HEK293T (cell line): ENCODE measurements at regions not wholly inside any gene's neighbourhood (a gene's known extent, or its start where the extent isn't known, plus 50 kb on each side); places are given as distances from the start of the nearest gene placed in this dataset.

Source experiments
- CTCF ChIA-PET: fragments of 350-600 bp; formaldehyde crosslinking; extraction: SDS; loops from one replicate; lab custom pipeline; 2021; ENCODE audit warnings: antibody characterized with exemption, inconsistent platforms; lab: Yijun Ruan, JAX
- POLR2A ChIA-PET: fragments of 350-600 bp; formaldehyde crosslinking; extraction: SDS; loops from one replicate; lab custom pipeline; 2020; ENCODE audit warnings: antibody characterized with exemption, inconsistent platforms; lab: Yijun Ruan, JAX
- DNase-seq: peaks from one replicate; pipeline ENCODE4 v3.0.0; 2012; ENCODE audit warnings: mixed read lengths; ENCODE audit errors: extremely low spot score
- ARNT ChIP-seq: fragments of 450-650 bp; IDR thresholded peaks from 2 replicates; pipeline ENCODE4 v1.6.1; 2017; ENCODE audit warnings: mild to moderate bottlenecking
- BHLHE40 ChIP-seq: fragments of 450-650 bp; IDR thresholded peaks from 2 replicates; pipeline ENCODE4 v1.6.1; 2016; ENCODE audit warnings: mild to moderate bottlenecking, moderate library complexity, borderline replicate concordance
- CTBP1 ChIP-seq: fragments of 450-650 bp; IDR thresholded peaks from 2 replicates; pipeline ENCODE4 v1.6.1; 2016; ENCODE audit warnings: borderline replicate concordance
- ELF4 ChIP-seq: fragments of 450-650 bp; IDR thresholded peaks from 2 replicates; pipeline ENCODE4 v1.6.1; 2017; ENCODE audit warnings: antibody characterized with exemption
- FOXA1 ChIP-seq: fragments of 450-650 bp; IDR thresholded peaks from 2 replicates; pipeline ENCODE4 v1.6.1; 2016; ENCODE audit warnings: mild to moderate bottlenecking
- FOXK2 ChIP-seq: fragments of 450-650 bp; IDR thresholded peaks from 2 replicates; pipeline ENCODE4 v1.6.1; 2016; ENCODE audit warnings: mild to moderate bottlenecking
- FOXM1 ChIP-seq: fragments of 450-650 bp; IDR thresholded peaks from 2 replicates; pipeline ENCODE4 v1.6.1; 2017; ENCODE audit warnings: mild to moderate bottlenecking, borderline replicate concordance
- HDGF ChIP-seq: fragments of 450-650 bp; IDR thresholded peaks from 2 replicates; pipeline ENCODE4 v1.6.1; 2017; ENCODE audit warnings: antibody characterized with exemption, borderline replicate concordance
- L3MBTL2 ChIP-seq: fragments of 450-650 bp; conservative IDR thresholded peaks from 2 replicates; pipeline ENCODE4 v1.6.1; 2016; ENCODE audit warnings: mild to moderate bottlenecking
- LEF1 ChIP-seq: fragments of 450-650 bp; IDR thresholded peaks from 2 replicates; pipeline ENCODE4 v1.6.1; 2017; ENCODE audit warnings: mild to moderate bottlenecking, borderline replicate concordance
- NFRKB ChIP-seq: fragments of 450-650 bp; IDR thresholded peaks from 2 replicates; pipeline ENCODE4 v1.6.1; 2016; ENCODE audit warnings: mild to moderate bottlenecking, moderate library complexity
- PKNOX1 ChIP-seq: fragments of 450-650 bp; IDR thresholded peaks from 2 replicates; pipeline ENCODE4 v1.6.1; 2016
- SP1 ChIP-seq: fragments of 450-650 bp; IDR thresholded peaks from 2 replicates; pipeline ENCODE4 v1.6.1; 2017
- SUZ12 ChIP-seq: fragments of 450-650 bp; IDR thresholded peaks from 2 replicates; pipeline ENCODE4 v1.6.1; 2016; ENCODE audit warnings: mild to moderate bottlenecking
- TARDBP ChIP-seq: fragments of 450-650 bp; IDR thresholded peaks from 2 replicates; pipeline ENCODE4 v1.6.1; 2016
- ZNF384 ChIP-seq: fragments of 450-650 bp; IDR thresholded peaks from 2 replicates; pipeline ENCODE4 v1.6.1; 2016

- no peak for DNase-seq
- POLR2A ChIA-PET = no interaction called here
- CTCF ChIA-PET = no interaction called here
- no peak for TF ChIP-seq SUZ12
- no peak for TF ChIP-seq ELF4
- TF ChIP-seq FOXM1 = no peak
- TF ChIP-seq ARNT = no peak
- no peak for TF ChIP-seq ZNF384
- no peak for TF ChIP-seq PKNOX1
- TF ChIP-seq HDGF = no peak
- TF ChIP-seq SP1 = no peak
- TF ChIP-seq FOXA1 = no peak
- TF ChIP-seq L3MBTL2 = no peak
- no peak for TF ChIP-seq BHLHE40
- TF ChIP-seq FOXK2 = no peak
- no peak for TF ChIP-seq TARDBP
- TF ChIP-seq LEF1 = no peak
- no peak for TF ChIP-seq NFRKB
- no peak for TF ChIP-seq CTBP1
These were observed 307.1 kb upstream of the RRP15 start for GRCh38 chr1:217977943-217978342.

- POLR2A ChIA-PET = no interaction called here
- CTCF ChIA-PET = no interaction called here
- TF ChIP-seq BHLHE40 (no peak), CTBP1 (no peak), FOXM1 (no peak), LEF1 (no peak), SP1 (no peak), L3MBTL2 (no peak), SUZ12 (no peak), PKNOX1 (no peak), FOXK2 (no peak), ZNF384 (no peak), ELF4 (no peak), NFRKB (no peak), HDGF (no peak), FOXA1 (no peak), ARNT (no peak), TARDBP (no peak)
- no peak for DNase-seq
These were observed 303.7 kb upstream of the RRP15 start for GRCh38 chr1:217981430-217981829.

- no peak for DNase-seq
- TF ChIP-seq FOXK2 (no peak), FOXA1 (no peak), TARDBP (no peak), LEF1 (no peak)
- CTCF ChIA-PET = no interaction called here
- POLR2A ChIA-PET = no interaction called here
These were observed 302.6 kb upstream of the RRP15 start for GRCh38 chr1:217982331-217983050.

- no peak for TF ChIP-seq ELF4
- no peak for TF ChIP-seq HDGF
- TF ChIP-seq L3MBTL2 = no peak
- TF ChIP-seq TARDBP = no peak
- TF ChIP-seq ARNT = no peak
- TF ChIP-seq SUZ12 = no peak
- no peak for TF ChIP-seq NFRKB
- no peak for TF ChIP-seq SP1
- no peak for TF ChIP-seq FOXA1
- TF ChIP-seq PKNOX1 = no peak
- TF ChIP-seq FOXK2 = no peak
- no peak for TF ChIP-seq FOXM1
- TF ChIP-seq CTBP1 = no peak
- CTCF ChIA-PET = no interaction called here
- POLR2A ChIA-PET = no interaction called here
- DNase-seq = no peak
These were observed 302.1 kb upstream of the RRP15 start for GRCh38 chr1:217983051-217983375.

GRCh38 chr1:217985641-217986040 is 299.5 kb upstream of the RRP15 start:
- CTCF ChIA-PET = no interaction called here
- no peak for DNase-seq
- TF ChIP-seq SUZ12 (no peak), HDGF (no peak), L3MBTL2 (no peak), TARDBP (no peak), BHLHE40 (no peak), LEF1 (no peak), ZNF384 (no peak), SP1 (no peak), ARNT (no peak), ELF4 (no peak), CTBP1 (no peak), FOXA1 (no peak), FOXK2 (no peak), PKNOX1 (no peak)
- POLR2A ChIA-PET = no interaction called here
